Glutamatergic neuron (in vitro differentiated cells): ENCODE measurements at regions not wholly inside any gene's neighbourhood (a gene's known extent, or its start where the extent isn't known, plus 50 kb on each side); places are given as distances from the start of the nearest gene placed in this dataset.

Experiments used
- DNase-seq: peaks from one replicate; pipeline ENCODE4 v3.0.0; 2022
- H3K27ac Mint-ChIP-seq: one replicate; pipeline ENCODE4 v1.8.0; 2020; ENCODE audit warnings: mild to moderate bottlenecking, mixed read lengths, inconsistent platforms; ENCODE audit not compliant: unreplicated experiment
- H3K27me3 Mint-ChIP-seq: one replicate; pipeline ENCODE4 v1.8.0; 2020; ENCODE audit warnings: mild to moderate bottlenecking, moderate library complexity, mixed read lengths, inconsistent platforms; ENCODE audit not compliant: unreplicated experiment
- H3K36me3 Mint-ChIP-seq: one replicate; pipeline ENCODE4 v1.8.0; 2020; ENCODE audit warnings: mild to moderate bottlenecking, mixed read lengths, inconsistent platforms; ENCODE audit not compliant: unreplicated experiment
- H3K4me1 Mint-ChIP-seq: one replicate; pipeline ENCODE4 v1.8.0; 2020; ENCODE audit warnings: mild to moderate bottlenecking, low read depth, mixed read lengths, inconsistent platforms; ENCODE audit not compliant: unreplicated experiment
- H3K4me3 Mint-ChIP-seq: one replicate; pipeline ENCODE4 v1.8.0; 2020; ENCODE audit warnings: mild to moderate bottlenecking, mixed read lengths, inconsistent platforms; ENCODE audit not compliant: unreplicated experiment
- H3K9me3 Mint-ChIP-seq: one replicate; pipeline ENCODE4 v1.8.0; 2020; ENCODE audit warnings: mild to moderate bottlenecking, moderate library complexity, mixed read lengths, inconsistent platforms; ENCODE audit not compliant: unreplicated experiment
- CTCF ChIP-seq: fragments of 200-600 bp; sonication (generic); IDR thresholded peaks from one replicate; pipeline ENCODE4 v1.5.0; 2021; ENCODE audit not compliant: partially characterized antibody, unreplicated experiment

- no peaks in the 10 kb centered on the region for H3K27me3 Mint-ChIP-seq
- H3K4me3 Mint-ChIP-seq = no peak overlapping the region
- no peak overlapping the region for H3K27ac Mint-ChIP-seq
- no peak for TF ChIP-seq CTCF
- peaks cover 1% of the 10 kb centered on the region for H3K9me3 Mint-ChIP-seq
- H3K4me1 Mint-ChIP-seq = peaks cover 4% of the 10 kb centered on the region
- DNase-seq = no peak
- peaks cover 4% of the 10 kb centered on the region for H3K36me3 Mint-ChIP-seq
Measured at GRCh38 chr1:34406833-34407539, 230.3 kb downstream of the C1orf94 start.

GRCh38 chr1:34408011-34408410 lies 231.3 kb downstream of the C1orf94 start:
- no peak for DNase-seq
- peaks cover 5% of the 10 kb centered on the region for H3K4me1 Mint-ChIP-seq
- H3K4me3 Mint-ChIP-seq = no peak overlapping the region
- no peak for TF ChIP-seq CTCF
- H3K36me3 Mint-ChIP-seq = peaks cover 4% of the 10 kb centered on the region
- peaks cover 1% of the 10 kb centered on the region for H3K9me3 Mint-ChIP-seq
- no peaks in the 10 kb centered on the region for H3K27me3 Mint-ChIP-seq
- no peak overlapping the region for H3K27ac Mint-ChIP-seq

GRCh38 chr1:34409689-34410229 lies 233.1 kb downstream of the C1orf94 start:
- Mint-ChIP-seq H3K4me3 (no peak overlapping the region), H3K27me3 (no peaks in the 10 kb centered on the region)
- TF ChIP-seq CTCF = no peak

GRCh38 chr1:34412598-34413370 lies 236.1 kb downstream of the C1orf94 start:
- no peak overlapping the region for H3K27ac Mint-ChIP-seq
- H3K4me3 Mint-ChIP-seq = no peak overlapping the region
- H3K27me3 Mint-ChIP-seq = no peaks in the 10 kb centered on the region
- no peak for TF ChIP-seq CTCF
- peaks cover 3% of the 10 kb centered on the region for H3K4me1 Mint-ChIP-seq
- H3K36me3 Mint-ChIP-seq = peaks cover 4% of the 10 kb centered on the region
- peaks cover 1% of the 10 kb centered on the region for H3K9me3 Mint-ChIP-seq
- no peak for DNase-seq

More at GRCh38 chr1:34409689-34410229, 233.1 kb downstream of the C1orf94 start:
- peaks cover 4% of the 10 kb centered on the region for H3K36me3 Mint-ChIP-seq
- DNase-seq = no peak
- peaks cover 1% of the 10 kb centered on the region for H3K9me3 Mint-ChIP-seq
- no peak overlapping the region for H3K27ac Mint-ChIP-seq
- peaks cover 7% of the 10 kb centered on the region for H3K4me1 Mint-ChIP-seq

GRCh38 chr1:34415140-34415539 lies 238.4 kb downstream of the C1orf94 start:
- H3K9me3 Mint-ChIP-seq = peaks cover 3% of the 10 kb centered on the region
- H3K36me3 Mint-ChIP-seq = no peaks in the 10 kb centered on the region
- H3K4me1 Mint-ChIP-seq = peaks cover 8% of the 10 kb centered on the region
- no peaks in the 10 kb centered on the region for H3K27me3 Mint-ChIP-seq
- no peak overlapping the region for H3K4me3 Mint-ChIP-seq
- no peak for DNase-seq
- H3K27ac Mint-ChIP-seq = no peak overlapping the region
- no peak for TF ChIP-seq CTCF
